ENCODE measurements at regions not wholly inside any gene's neighbourhood (a gene's known extent, or its start where the extent isn't known, plus 50 kb on each side); places are given as distances from the start of the nearest gene placed in this dataset.

- no peak overlapping the region for H3K9ac ChIP-seq (replicated peaks; ENCODE audit: extremely low read depth, insufficient read depth, low read length)
- TF ChIP-seq, protein P1, sequence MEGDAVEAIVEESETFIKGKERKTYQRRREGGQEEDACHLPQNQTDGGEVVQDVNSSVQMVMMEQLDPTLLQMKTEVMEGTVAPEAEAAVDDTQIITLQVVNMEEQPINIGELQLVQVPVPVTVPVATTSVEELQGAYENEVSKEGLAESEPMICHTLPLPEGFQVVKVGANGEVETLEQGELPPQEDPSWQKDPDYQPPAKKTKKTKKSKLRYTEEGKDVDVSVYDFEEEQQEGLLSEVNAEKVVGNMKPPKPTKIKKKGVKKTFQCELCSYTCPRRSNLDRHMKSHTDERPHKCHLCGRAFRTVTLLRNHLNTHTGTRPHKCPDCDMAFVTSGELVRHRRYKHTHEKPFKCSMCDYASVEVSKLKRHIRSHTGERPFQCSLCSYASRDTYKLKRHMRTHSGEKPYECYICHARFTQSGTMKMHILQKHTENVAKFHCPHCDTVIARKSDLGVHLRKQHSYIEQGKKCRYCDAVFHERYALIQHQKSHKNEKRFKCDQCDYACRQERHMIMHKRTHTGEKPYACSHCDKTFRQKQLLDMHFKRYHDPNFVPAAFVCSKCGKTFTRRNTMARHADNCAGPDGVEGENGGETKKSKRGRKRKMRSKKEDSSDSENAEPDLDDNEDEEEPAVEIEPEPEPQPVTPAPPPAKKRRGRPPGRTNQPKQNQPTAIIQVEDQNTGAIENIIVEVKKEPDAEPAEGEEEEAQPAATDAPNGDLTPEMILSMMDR (IDR thresholded peaks at IDR 0.05; ENCODE audit: extremely low read depth in 1 of 2, insufficient read depth in 1 of 2, low read depth in 1 of 2, low read length in 2 of 2) = no peak
- TF ChIP-seq POLR2AphosphoS5 (IDR thresholded peaks at IDR 0.05; ENCODE audit: insufficient read depth, low read depth, low read length) (no peak), JUN (IDR thresholded peaks at IDR 0.05; ENCODE audit: borderline replicate concordance, insufficient read depth, insufficient read length, low read depth) (no peak), MYC (IDR thresholded peaks at IDR 0.05; ENCODE audit: low read depth, low read length) (no peak), EZH2 (IDR thresholded peaks at IDR 0.05; ENCODE audit: borderline replicate concordance, low read depth, low read length, severe bottlenecking) (no peak), POLR2A (IDR thresholded peaks at IDR 0.05; ENCODE audit: low read depth, low read length) (no peak), FOS (IDR thresholded peaks at IDR 0.05; ENCODE audit: borderline replicate concordance, insufficient read depth, low read length) (no peak), GATA2 (IDR thresholded peaks at IDR 0.05; ENCODE audit: insufficient read depth, insufficient read length, low read depth, low read length) (no peak)
- TF ChIP-seq, protein P2, sequence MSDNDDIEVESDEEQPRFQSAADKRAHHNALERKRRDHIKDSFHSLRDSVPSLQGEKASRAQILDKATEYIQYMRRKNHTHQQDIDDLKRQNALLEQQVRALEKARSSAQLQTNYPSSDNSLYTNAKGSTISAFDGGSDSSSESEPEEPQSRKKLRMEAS (IDR thresholded peaks at IDR 0.05; ENCODE audit: insufficient read depth, insufficient read length) = no peak
- intact Hi-C loops (cut with micrococcal nuclease) (no loop called here), dilution Hi-C loops (cut with MboI; ENCODE audit: extremely low pct_ligation_motif_present, low sequenced_read_pairs) (no loop called here)
- DNase-seq (ENCODE audit: low read depth, low spot score) (no peak), FAIRE-seq (no peak)
- ChIA-PET POLR2A (no interaction called here), CTCF (no interaction called here)
- H4K20me1 ChIP-seq (replicated peaks; ENCODE audit: control insufficient read depth, extremely low read depth, insufficient read depth, low read length) = no peaks in the 10 kb centered on the region
- no peak overlapping the region for H3K4me2 ChIP-seq (ENCODE audit: insufficient read depth, low read length)
- no peaks in the 10 kb centered on the region for H3K79me2 ChIP-seq (ENCODE audit: control insufficient read depth, insufficient read depth, low read length)
- no peaks in the 10 kb centered on the region for H3K9me1 ChIP-seq (replicated peaks; ENCODE audit: control insufficient read depth, extremely low read depth, insufficient read depth, low read length)
- H3K27me3 ChIP-seq (ENCODE audit: control insufficient read depth in 2 of 2, insufficient read depth in 2 of 2, low read length in 2 of 2) = no peaks in the 10 kb centered on the region
- H3K9me3 ChIP-seq (replicated peaks; ENCODE audit: control insufficient read depth, insufficient read depth, low read length) = peaks cover 3% of the 10 kb centered on the region
- BruUV-seq (replicated peaks) = no TSS peak
- no peak overlapping the region for H3K4me3 ChIP-seq (replicated peaks in 1 of 3; ENCODE audit: insufficient read depth in 1 of 3, low read depth in 1 of 3, low read length in 3 of 3)
- no peaks in the 10 kb centered on the region for H3K4me1 ChIP-seq (ENCODE audit: control insufficient read depth, extremely low read depth, insufficient read depth, low read length)
- no peak overlapping the region for H2AFZ ChIP-seq (ENCODE audit: low read depth, low read length)
- H3K36me3 ChIP-seq (ENCODE audit: control insufficient read depth in 2 of 2, extremely low read depth in 1 of 2, insufficient read depth in 2 of 2, low read length in 2 of 2) = no peaks in the 10 kb centered on the region
- H3K27ac ChIP-seq (ENCODE audit: insufficient read depth, low read depth, low read length) = no peak overlapping the region
These were observed 350.6 kb upstream of the MAF start for GRCh38 chr16:79950932-79951719.

Data from endothelial cell of umbilical vein (primary cell).